Lower leg skin (tissue), 4 donors: ENCODE measurements at regions not wholly inside any gene's neighbourhood (a gene's known extent, or its start where the extent isn't known, plus 50 kb on each side); places are given as distances from the start of the nearest gene placed in this dataset.

Experiments used
- DNase-seq, 2 donors: peaks; one replicate each; pipeline ENCODE4 v3.0.0-alpha.2; 2019; ENCODE audit warnings: low spot score in 2 of 2
- H3K4me3 ChIP-seq: fragments of 200-600 bp; sonication (generic); 2 replicates; pipeline ENCODE4 v1.5.1; 2017; ENCODE audit warnings: mild to moderate bottlenecking, low read depth; ENCODE audit not compliant: poor library complexity, severe bottlenecking
- POLR2A ChIP-seq, 2 donors: fragments of 450-650 bp; IDR thresholded peaks; one replicate each; pipeline ENCODE4 v1.6.1; 2016 to 2017; ENCODE audit warnings: antibody characterized with exemption in 2 of 2, mild to moderate bottlenecking in 1 of 2, moderate library complexity in 1 of 2
- WGBS, 2 donors: methylation state at CpG; one replicate each; pipeline ENCODE4 v1.1.5; 2018; 5-methylcytosine and 5-hydroxymethylcytosine counted together
- intact Hi-C: fragments of 100-400 bp; cut with DNase I; formaldehyde crosslinking; loops from one replicate; pipeline ENCODE4 v1.15.0; 2023; ENCODE audit warnings: low total_unique reads
- TF ChIP-seq, protein P1 (sequence below), 3 donors: fragments of 450-650 bp; IDR thresholded peaks; one replicate each; pipeline ENCODE4 v1.5.1; 2016; ENCODE audit warnings: antibody characterized with exemption in 3 of 3, mild to moderate bottlenecking in 3 of 3, moderate library complexity in 2 of 3

- intact Hi-C loops = no loop called here
- H3K4me3 ChIP-seq = no peak overlapping the region
- DNase-seq = no peak
- WGBS, 2 donors = 34 to 35% methylated on average over 2 of the region's 2 CpGs
- TF ChIP-seq POLR2A (IDR thresholded peaks at IDR 0.05) = no peak
- TF ChIP-seq, protein P1, sequence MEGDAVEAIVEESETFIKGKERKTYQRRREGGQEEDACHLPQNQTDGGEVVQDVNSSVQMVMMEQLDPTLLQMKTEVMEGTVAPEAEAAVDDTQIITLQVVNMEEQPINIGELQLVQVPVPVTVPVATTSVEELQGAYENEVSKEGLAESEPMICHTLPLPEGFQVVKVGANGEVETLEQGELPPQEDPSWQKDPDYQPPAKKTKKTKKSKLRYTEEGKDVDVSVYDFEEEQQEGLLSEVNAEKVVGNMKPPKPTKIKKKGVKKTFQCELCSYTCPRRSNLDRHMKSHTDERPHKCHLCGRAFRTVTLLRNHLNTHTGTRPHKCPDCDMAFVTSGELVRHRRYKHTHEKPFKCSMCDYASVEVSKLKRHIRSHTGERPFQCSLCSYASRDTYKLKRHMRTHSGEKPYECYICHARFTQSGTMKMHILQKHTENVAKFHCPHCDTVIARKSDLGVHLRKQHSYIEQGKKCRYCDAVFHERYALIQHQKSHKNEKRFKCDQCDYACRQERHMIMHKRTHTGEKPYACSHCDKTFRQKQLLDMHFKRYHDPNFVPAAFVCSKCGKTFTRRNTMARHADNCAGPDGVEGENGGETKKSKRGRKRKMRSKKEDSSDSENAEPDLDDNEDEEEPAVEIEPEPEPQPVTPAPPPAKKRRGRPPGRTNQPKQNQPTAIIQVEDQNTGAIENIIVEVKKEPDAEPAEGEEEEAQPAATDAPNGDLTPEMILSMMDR (IDR thresholded peaks at IDR 0.05) = no peak
Measured at GRCh38 chr16:52035436-52035835, 511.5 kb downstream of the TOX3 start.

GRCh38 chr16:52034830-52035229, 512.1 kb downstream of the TOX3 start:
- H3K4me3 ChIP-seq = no peak overlapping the region
- intact Hi-C loops = no loop called here
- no peak for DNase-seq
- TF ChIP-seq, protein P1 (IDR thresholded peaks at IDR 0.05) = no peak
- no peak for TF ChIP-seq POLR2A (IDR thresholded peaks at IDR 0.05)

DNA sequence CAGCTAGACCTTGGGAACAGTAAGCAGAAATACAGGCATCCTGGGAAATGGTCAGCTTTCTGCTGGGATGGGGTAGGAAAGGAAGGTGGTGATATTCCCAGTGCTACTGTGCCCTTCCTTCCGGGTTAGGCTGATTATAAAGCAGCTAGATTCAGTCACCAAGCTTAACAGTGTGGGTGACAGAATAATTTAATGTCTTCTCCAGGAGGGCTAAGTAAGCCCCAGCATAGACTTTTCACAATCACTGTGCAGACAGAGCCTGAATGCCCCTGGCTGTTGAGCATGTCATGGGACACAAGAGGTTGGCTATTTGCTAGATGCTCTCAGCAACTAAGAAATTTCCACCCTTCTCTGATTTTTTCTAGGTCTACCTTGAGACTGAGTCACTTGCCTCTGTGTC, 513.0 kb downstream of the TOX3 start:
- TF ChIP-seq, protein P1 (IDR thresholded peaks at IDR 0.05) = no peak
- no peak for TF ChIP-seq POLR2A (IDR thresholded peaks at IDR 0.05)
- 65 to 85% methylated on average over 1 of the region's 1 CpG for WGBS, 2 donors
- H3K4me3 ChIP-seq = no peak overlapping the region
- intact Hi-C loops = no loop called here
- DNase-seq = no peak

DNA sequence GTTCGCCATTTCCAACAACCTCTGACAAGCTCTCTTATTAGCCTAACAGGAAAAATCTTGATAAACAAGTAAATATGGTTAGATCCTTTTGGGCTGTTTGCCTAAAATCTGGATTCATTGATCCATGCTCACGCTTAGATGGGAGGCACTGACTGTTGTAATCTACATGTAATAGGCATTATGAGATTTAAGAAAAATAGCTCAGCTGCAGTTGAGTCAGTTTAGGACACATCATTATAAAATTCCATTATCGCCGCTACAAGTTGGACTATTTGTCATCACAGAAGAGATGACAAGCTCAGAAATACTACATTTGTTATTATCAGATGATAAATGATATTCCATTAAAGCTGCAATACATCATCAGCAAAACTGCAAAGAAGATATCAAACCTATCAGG, 524.0 kb downstream of the TOX3 start:
- 44 to 50% methylated on average over 4 of the region's 4 CpGs for WGBS, 2 donors
- TF ChIP-seq, protein P1 (IDR thresholded peaks at IDR 0.05) = no peak
- no peak for TF ChIP-seq POLR2A (IDR thresholded peaks at IDR 0.05)
- intact Hi-C loops = no loop called here
- no peak overlapping the region for H3K4me3 ChIP-seq
- no peak for DNase-seq

DNA sequence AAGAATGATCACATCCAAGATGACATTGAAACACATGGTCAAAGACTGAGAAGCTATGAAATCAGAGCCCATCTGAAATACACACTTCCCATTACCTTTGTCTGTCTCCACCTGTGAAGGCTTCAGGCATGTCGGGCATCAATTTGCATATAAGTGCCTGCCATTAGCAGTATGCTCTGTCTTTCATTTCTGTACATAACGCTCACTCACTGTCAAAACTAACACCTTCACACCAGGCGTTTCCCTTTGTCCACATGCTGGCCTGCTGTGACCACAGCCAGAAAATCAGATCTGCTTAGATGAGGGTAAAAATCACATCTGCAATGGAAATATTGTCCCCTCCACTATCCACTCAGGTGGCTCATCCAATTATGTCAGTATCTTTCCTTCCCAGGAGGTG, 524.8 kb downstream of the TOX3 start:
- no peak overlapping the region for H3K4me3 ChIP-seq
- no peak for DNase-seq
- 70 to 86% methylated on average over 3 of the region's 3 CpGs for WGBS, 2 donors
- intact Hi-C loops = no loop called here
- TF ChIP-seq, protein P1 (IDR thresholded peaks at IDR 0.05) = no peak
- no peak for TF ChIP-seq POLR2A (IDR thresholded peaks at IDR 0.05)

DNA sequence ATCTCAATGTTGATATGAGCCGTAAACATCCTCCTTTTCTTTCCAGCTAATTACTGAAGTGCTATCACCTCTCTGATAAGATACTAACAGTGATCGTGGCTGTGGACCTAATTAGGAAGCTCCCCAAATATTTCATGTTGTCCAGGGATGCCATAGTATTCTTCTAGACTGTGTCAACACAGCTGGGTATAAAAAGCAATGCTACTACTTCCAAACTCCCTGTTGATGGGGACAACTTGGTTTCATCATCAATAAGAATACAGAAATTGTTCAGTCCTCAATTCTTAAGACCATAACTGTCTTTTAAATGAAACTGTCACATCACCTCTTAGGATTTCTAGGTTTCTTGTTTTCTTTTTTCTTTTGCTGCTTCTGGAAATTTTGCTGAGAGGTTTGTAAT, 530.6 kb downstream of the TOX3 start:
- intact Hi-C loops = no loop called here
- no peak for TF ChIP-seq POLR2A (IDR thresholded peaks at IDR 0.05)
- H3K4me3 ChIP-seq = no peak overlapping the region
- DNase-seq = no peak
- 60 to 73% methylated on average over 2 of the region's 2 CpGs for WGBS, 2 donors
